SK-N-SH treated with all-trans-retinoic acid at 6 μM for 48 hours (cell line): ENCODE measurements at regions not wholly inside any gene's neighbourhood (a gene's known extent, or its start where the extent isn't known, plus 50 kb on each side); places are given as distances from the start of the nearest gene placed in this dataset.

ENCODE experiments used
- ARNTL ChIP-seq: fragments of 450-650 bp; formaldehyde crosslinking; IDR thresholded peaks from 2 replicates; pipeline ENCODE4 v1.5.0; 2020; ENCODE audit warnings: low read depth, mild to moderate bottlenecking, moderate library complexity, borderline replicate concordance
- BACH2 ChIP-seq: fragments of 250-450 bp; sonication (Bioruptor Pico); IDR thresholded peaks from 2 replicates; pipeline ENCODE4 v1.9.0; 2021; ENCODE audit warnings: mild to moderate bottlenecking, borderline replicate concordance
- CSDC2 ChIP-seq: fragments of 250-450 bp; sonication (Bioruptor Pico); IDR thresholded peaks from 2 replicates; pipeline ENCODE4 v1.5.0; 2020; ENCODE audit warnings: mild to moderate bottlenecking, moderate library complexity
- GLIS3 ChIP-seq: fragments of 250-450 bp; sonication (Bioruptor Pico); IDR thresholded peaks from 2 replicates; pipeline ENCODE4 v1.5.0; 2020; ENCODE audit warnings: mild to moderate bottlenecking, moderate library complexity
- PPARA ChIP-seq: fragments of 250-450 bp; sonication (Bioruptor Pico); IDR thresholded peaks from 2 replicates; pipeline ENCODE4 v1.5.0; 2020; ENCODE audit warnings: mild to moderate bottlenecking, borderline replicate concordance
- RARB ChIP-seq: fragments of 250-450 bp; sonication (Bioruptor Pico); IDR thresholded peaks from 2 replicates; pipeline ENCODE4 v1.8.0; 2021; ENCODE audit warnings: mild to moderate bottlenecking, moderate library complexity
- ZFP30 ChIP-seq: fragments of 450-650 bp; formaldehyde crosslinking; IDR thresholded peaks from 2 replicates; pipeline ENCODE4 v1.5.0; 2022; ENCODE audit warnings: mild to moderate bottlenecking, moderate library complexity
- ZNF8 ChIP-seq: fragments of 450-650 bp; formaldehyde crosslinking; IDR thresholded peaks from 2 replicates; pipeline ENCODE4 v1.5.0; 2020; ENCODE audit warnings: mild to moderate bottlenecking, moderate library complexity
- TF ChIP-seq, protein P1 (sequence below): fragments of 250-450 bp; sonication (Bioruptor Pico); IDR thresholded peaks from 2 replicates; pipeline ENCODE4 v1.8.0; 2020; ENCODE audit warnings: mild to moderate bottlenecking, moderate library complexity, borderline replicate concordance
- TF ChIP-seq, protein P2 (sequence below): fragments of 250-450 bp; sonication (Bioruptor Pico); IDR thresholded peaks from 2 replicates; pipeline ENCODE4 v1.5.1; 2020; ENCODE audit warnings: low read depth, mild to moderate bottlenecking, moderate library complexity
- TF ChIP-seq, protein P3 (sequence below): fragments of 250-450 bp; sonication (Bioruptor Pico); IDR thresholded peaks from 2 replicates; pipeline ENCODE4 v1.8.0; 2021; ENCODE audit warnings: low read depth, mild to moderate bottlenecking, moderate library complexity, borderline replicate concordance

DNA sequence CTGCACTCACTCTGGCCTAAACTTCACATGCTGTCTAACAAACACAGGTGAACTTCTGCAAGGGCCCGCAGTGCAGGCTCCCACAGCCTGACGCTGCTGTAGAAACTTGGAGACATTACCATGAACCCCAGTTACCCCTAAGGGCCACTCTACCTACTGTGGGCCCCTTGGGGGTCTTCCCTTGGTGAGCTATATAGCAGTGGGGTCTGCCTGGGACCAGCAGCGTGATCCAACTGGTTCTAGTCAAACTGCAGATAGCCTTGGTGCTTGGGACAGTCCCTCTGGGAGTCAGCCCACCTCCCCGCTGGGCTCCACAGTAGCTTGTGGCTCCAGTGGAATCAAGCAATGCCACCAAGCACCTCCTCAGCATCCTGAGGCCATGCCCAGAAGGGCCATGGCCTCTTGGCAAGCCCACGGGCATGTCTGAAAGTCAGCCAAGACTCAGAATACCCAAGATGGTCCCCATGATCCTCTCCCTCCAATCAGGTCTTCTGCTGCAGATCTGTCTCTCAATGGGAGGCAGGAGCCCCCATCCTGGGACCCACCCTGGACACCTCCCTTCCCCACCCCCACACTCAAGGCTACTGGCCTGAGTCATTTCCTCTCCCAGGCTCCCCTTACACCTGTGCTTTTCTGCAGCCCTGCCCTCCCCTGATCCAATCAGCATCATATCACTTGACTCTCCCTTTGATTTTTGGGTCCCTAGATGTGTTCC is 230.0 kb upstream of the IRX1 start:
- TF ChIP-seq, protein P1, sequence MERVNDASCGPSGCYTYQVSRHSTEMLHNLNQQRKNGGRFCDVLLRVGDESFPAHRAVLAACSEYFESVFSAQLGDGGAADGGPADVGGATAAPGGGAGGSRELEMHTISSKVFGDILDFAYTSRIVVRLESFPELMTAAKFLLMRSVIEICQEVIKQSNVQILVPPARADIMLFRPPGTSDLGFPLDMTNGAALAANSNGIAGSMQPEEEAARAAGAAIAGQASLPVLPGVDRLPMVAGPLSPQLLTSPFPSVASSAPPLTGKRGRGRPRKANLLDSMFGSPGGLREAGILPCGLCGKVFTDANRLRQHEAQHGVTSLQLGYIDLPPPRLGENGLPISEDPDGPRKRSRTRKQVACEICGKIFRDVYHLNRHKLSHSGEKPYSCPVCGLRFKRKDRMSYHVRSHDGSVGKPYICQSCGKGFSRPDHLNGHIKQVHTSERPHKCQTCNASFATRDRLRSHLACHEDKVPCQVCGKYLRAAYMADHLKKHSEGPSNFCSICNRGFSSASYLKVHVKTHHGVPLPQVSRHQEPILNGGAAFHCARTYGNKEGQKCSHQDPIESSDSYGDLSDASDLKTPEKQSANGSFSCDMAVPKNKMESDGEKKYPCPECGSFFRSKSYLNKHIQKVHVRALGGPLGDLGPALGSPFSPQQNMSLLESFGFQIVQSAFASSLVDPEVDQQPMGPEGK (CRISPR knock-in tag), result no peak
- TF ChIP-seq, protein P2, sequence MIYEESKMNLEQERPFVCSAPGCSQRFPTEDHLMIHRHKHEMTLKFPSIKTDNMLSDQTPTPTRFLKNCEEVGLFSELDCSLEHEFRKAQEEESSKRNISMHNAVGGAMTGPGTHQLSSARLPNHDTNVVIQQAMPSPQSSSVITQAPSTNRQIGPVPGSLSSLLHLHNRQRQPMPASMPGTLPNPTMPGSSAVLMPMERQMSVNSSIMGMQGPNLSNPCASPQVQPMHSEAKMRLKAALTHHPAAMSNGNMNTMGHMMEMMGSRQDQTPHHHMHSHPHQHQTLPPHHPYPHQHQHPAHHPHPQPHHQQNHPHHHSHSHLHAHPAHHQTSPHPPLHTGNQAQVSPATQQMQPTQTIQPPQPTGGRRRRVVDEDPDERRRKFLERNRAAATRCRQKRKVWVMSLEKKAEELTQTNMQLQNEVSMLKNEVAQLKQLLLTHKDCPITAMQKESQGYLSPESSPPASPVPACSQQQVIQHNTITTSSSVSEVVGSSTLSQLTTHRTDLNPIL (CRISPR knock-in tag), result no peak
- TF ChIP-seq ZNF8 (CRISPR knock-in tag) (no peak), ZFP30 (CRISPR knock-in tag) (no peak), RARB (CRISPR knock-in tag) (no peak), CSDC2 (no peak), ARNTL (no peak), GLIS3 (CRISPR knock-in tag) (no peak), BACH2 (no peak), PPARA (CRISPR knock-in tag) (no peak)
- TF ChIP-seq, protein P3, sequence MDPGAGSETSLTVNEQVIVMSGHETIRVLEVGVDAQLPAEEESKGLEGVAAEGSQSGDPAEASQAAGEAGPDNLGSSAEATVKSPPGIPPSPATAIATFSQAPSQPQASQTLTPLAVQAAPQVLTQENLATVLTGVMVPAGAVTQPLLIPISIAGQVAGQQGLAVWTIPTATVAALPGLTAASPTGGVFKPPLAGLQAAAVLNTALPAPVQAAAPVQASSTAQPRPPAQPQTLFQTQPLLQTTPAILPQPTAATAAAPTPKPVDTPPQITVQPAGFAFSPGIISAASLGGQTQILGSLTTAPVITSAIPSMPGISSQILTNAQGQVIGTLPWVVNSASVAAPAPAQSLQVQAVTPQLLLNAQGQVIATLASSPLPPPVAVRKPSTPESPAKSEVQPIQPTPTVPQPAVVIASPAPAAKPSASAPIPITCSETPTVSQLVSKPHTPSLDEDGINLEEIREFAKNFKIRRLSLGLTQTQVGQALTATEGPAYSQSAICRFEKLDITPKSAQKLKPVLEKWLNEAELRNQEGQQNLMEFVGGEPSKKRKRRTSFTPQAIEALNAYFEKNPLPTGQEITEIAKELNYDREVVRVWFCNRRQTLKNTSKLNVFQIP (CRISPR knock-in tag), result no peak
